ENCODE measurements at regions not wholly inside any gene's neighbourhood (a gene's known extent, or its start where the extent isn't known, plus 50 kb on each side); places are given as distances from the start of the nearest gene placed in this dataset.

DNA sequence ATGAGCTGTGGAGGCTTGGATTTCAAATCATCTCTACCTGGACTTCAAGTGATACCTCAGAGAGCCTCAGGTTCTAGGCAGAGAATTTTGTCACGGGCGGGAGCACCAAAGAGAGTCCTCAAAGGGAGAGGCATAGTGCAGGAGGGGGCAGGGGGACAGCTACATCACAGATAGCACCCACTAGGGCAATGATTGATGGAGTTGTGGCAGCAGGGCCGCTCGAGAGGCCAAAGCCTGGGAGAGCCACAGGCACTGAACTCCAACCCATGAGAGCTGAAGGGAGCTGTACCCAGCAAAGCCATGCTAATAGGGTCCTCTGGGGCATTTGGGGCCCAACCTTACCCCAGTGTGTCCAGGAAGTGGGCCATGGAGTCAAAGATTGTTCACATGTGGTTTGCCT lies 232.0 kb upstream of the PCDH15 start:
- H3K9me3 Mint-ChIP-seq: peaks cover 5% of the 10 kb centered on the region
- TF ChIP-seq, protein P1, sequence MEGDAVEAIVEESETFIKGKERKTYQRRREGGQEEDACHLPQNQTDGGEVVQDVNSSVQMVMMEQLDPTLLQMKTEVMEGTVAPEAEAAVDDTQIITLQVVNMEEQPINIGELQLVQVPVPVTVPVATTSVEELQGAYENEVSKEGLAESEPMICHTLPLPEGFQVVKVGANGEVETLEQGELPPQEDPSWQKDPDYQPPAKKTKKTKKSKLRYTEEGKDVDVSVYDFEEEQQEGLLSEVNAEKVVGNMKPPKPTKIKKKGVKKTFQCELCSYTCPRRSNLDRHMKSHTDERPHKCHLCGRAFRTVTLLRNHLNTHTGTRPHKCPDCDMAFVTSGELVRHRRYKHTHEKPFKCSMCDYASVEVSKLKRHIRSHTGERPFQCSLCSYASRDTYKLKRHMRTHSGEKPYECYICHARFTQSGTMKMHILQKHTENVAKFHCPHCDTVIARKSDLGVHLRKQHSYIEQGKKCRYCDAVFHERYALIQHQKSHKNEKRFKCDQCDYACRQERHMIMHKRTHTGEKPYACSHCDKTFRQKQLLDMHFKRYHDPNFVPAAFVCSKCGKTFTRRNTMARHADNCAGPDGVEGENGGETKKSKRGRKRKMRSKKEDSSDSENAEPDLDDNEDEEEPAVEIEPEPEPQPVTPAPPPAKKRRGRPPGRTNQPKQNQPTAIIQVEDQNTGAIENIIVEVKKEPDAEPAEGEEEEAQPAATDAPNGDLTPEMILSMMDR (IDR thresholded peaks at IDR 0.05): no peak
- CTCF ChIA-PET: no interaction called here
- ATAC-seq (ENCODE audit: low read depth) (no peak), DNase-seq (no peak)
- H3K27ac Mint-ChIP-seq: no peak overlapping the region
- H3K27me3 Mint-ChIP-seq: no peaks in the 10 kb centered on the region
- intact Hi-C loops (cut with micrococcal nuclease): no loop called here
- no peaks in the 10 kb centered on the region for H3K36me3 Mint-ChIP-seq (ENCODE audit: low read depth)
- no peak overlapping the region for H3K4me3 Mint-ChIP-seq
- POLR2A ChIA-PET: no interaction called here
- H3K4me1 Mint-ChIP-seq: no peaks in the 10 kb centered on the region

DNA sequence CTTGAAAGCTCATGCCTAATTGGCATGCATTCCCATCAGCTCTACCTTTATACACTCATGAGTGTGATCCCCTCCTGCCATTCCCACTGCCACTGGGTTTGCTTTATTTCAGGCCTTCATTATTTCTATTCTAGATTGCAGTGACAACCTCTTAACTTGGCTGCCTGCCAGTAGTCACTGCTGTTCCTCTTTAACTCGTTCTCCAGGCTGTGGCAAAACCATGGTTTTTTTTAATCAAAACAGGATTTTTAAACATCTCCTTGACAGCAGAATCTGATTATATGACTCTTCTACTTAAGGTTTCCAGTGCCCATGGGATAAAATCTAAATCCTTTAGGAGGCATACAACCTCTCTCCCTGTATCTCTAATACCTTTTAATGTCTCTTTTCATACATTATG lies 223.7 kb upstream of the PCDH15 start:
- TF ChIP-seq, protein P1 (IDR thresholded peaks at IDR 0.05): no peak
- Mint-ChIP-seq H3K36me3 (ENCODE audit: low read depth) (no peaks in the 10 kb centered on the region), H3K4me1 (no peaks in the 10 kb centered on the region), H3K27ac (no peak overlapping the region), H3K27me3 (no peaks in the 10 kb centered on the region), H3K9me3 (no peaks in the 10 kb centered on the region), H3K4me3 (no peak overlapping the region)
- CTCF ChIA-PET: no interaction called here
- intact Hi-C loops (cut with micrococcal nuclease): no loop called here
- POLR2A ChIA-PET: no interaction called here
- DNase-seq: no peak
- no peak for ATAC-seq (ENCODE audit: low read depth)

DNA sequence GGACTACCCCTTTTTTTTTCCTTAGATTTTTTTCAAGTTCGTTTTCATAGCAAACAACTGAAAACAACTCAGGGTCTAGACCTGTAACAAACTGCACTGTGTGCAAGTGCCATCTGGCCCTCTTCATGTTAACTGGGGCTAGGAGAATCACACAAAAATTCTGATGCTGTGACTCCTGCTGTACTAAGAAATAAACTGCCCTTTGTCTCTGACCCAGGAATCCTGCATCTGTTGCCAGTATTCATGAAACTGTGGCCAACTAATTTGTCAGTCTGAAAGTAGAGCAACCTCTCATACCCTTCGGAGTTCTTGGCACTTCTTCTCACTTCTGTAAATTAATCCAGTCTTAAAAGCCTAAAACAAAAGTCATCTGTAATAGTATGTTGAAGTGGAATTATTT lies 218.4 kb upstream of the PCDH15 start:
- intact Hi-C loops (cut with micrococcal nuclease): no loop called here
- no peaks in the 10 kb centered on the region for H3K4me1 Mint-ChIP-seq
- ChIA-PET POLR2A (no interaction called here), CTCF (no interaction called here)
- ATAC-seq (ENCODE audit: low read depth) (no peak), DNase-seq (no peak)
- no peak overlapping the region for H3K27ac Mint-ChIP-seq
- no peak overlapping the region for H3K4me3 Mint-ChIP-seq
- TF ChIP-seq, protein P1 (IDR thresholded peaks at IDR 0.05): no peak
- no peaks in the 10 kb centered on the region for H3K9me3 Mint-ChIP-seq
- no peaks in the 10 kb centered on the region for H3K27me3 Mint-ChIP-seq
- no peaks in the 10 kb centered on the region for H3K36me3 Mint-ChIP-seq (ENCODE audit: low read depth)

DNA sequence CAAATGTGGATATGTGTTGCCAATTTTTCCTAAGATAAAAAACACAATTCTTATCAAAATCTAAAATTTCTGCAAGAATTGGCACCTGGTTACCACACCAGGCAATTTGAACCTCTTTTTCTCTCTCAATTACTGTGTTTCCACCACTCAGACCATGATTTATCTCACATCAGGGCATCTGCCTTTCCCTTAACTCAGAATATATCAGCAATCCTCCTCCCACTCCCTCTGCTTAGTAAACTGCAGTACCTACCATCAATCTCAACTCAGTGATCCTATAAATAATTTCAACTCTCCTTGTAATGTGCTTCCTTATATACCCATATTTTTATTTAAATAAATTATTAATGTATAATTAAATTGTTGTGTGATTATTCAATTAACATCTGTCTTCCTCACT lies 212.3 kb upstream of the PCDH15 start:
- no peak for DNase-seq
- no peaks in the 10 kb centered on the region for H3K9me3 Mint-ChIP-seq
- no peaks in the 10 kb centered on the region for H3K27me3 Mint-ChIP-seq
- no peak for ATAC-seq (ENCODE audit: low read depth)
- POLR2A ChIA-PET: no interaction called here
- H3K36me3 Mint-ChIP-seq (ENCODE audit: low read depth): no peaks in the 10 kb centered on the region
- intact Hi-C loops (cut with micrococcal nuclease): no loop called here
- TF ChIP-seq, protein P1 (IDR thresholded peaks at IDR 0.05): no peak
- no peak overlapping the region for H3K27ac Mint-ChIP-seq
- no peak overlapping the region for H3K4me3 Mint-ChIP-seq
- CTCF ChIA-PET: no interaction called here
- no peaks in the 10 kb centered on the region for H3K4me1 Mint-ChIP-seq

DNA sequence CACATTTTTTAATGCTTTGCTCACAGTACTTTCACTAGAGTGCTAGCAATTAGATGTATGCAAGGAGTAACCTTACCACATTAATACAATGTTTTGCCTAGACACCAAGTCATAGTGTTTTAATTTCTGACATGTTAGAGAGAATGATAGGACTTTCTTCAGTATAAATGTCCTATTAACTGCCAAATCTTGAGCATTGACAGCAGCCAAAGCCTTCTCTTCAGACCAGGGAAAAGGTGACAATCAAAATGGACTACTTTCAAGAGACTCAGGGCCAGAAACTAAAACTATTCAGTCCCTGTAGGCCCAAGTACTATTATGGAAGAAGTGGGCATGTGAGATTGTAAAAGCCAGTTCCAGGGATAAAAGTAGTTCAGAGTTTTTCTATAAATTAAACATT lies 201.4 kb upstream of the PCDH15 start:
- Mint-ChIP-seq H3K4me3 (no peak overlapping the region), H3K36me3 (ENCODE audit: low read depth) (no peaks in the 10 kb centered on the region), H3K4me1 (no peaks in the 10 kb centered on the region), H3K9me3 (peaks cover 7% of the 10 kb centered on the region), H3K27me3 (no peaks in the 10 kb centered on the region), H3K27ac (no peak overlapping the region)
- ChIA-PET POLR2A (no interaction called here), CTCF (no interaction called here)
- ATAC-seq (ENCODE audit: low read depth) (no peak), DNase-seq (no peak)
- intact Hi-C loops (cut with micrococcal nuclease): no loop called here
- TF ChIP-seq, protein P1 (IDR thresholded peaks at IDR 0.05): no peak

Measured in activated B cell treated with CpG ODN at 0.5 μM for 24 hours (primary cell).